Mesothelial cell of epicardium (in vitro differentiated cells): ENCODE measurements at regions not wholly inside any gene's neighbourhood (a gene's known extent, or its start where the extent isn't known, plus 50 kb on each side); places are given as distances from the start of the nearest gene placed in this dataset.

Experiments used
- DNase-seq, 2 experiments: peaks; one replicate each; pipeline ENCODE4 v3.0.0; 2021; ENCODE audit warnings: low spot score in 2 of 2; ENCODE audit not compliant: unreplicated experiment in 2 of 2
- H3K27ac Mint-ChIP-seq: 2 replicates; pipeline ENCODE4 v1.8.0; 2021; ENCODE audit warnings: mixed read lengths
- H3K27me3 Mint-ChIP-seq: 2 replicates; pipeline ENCODE4 v1.8.0; 2021; ENCODE audit warnings: low read depth, mixed read lengths
- H3K36me3 Mint-ChIP-seq: 2 replicates; pipeline ENCODE4 v1.8.0; 2021; ENCODE audit warnings: mixed read lengths
- H3K4me1 Mint-ChIP-seq: 2 replicates; pipeline ENCODE4 v1.8.0; 2021; ENCODE audit warnings: mixed read lengths
- H3K4me3 Mint-ChIP-seq: 2 replicates; pipeline ENCODE4 v1.8.0; 2021; ENCODE audit warnings: mild to moderate bottlenecking, moderate library complexity, mixed read lengths
- H3K9me3 Mint-ChIP-seq: 2 replicates; pipeline ENCODE4 v1.8.0; 2021; ENCODE audit warnings: mixed read lengths
- CTCF ChIP-seq: fragments of 200-600 bp; sonication (generic); IDR thresholded peaks from one replicate; pipeline ENCODE4 v1.5.0; 2021; ENCODE audit warnings: antibody characterized with exemption; ENCODE audit not compliant: unreplicated experiment

GRCh38 chr1:56335394-56335793 is 244.0 kb downstream of the PLPP3 start:
- TF ChIP-seq CTCF: no peak
- H3K4me1 Mint-ChIP-seq: peaks cover 20% of the 10 kb centered on the region
- H3K36me3 Mint-ChIP-seq: no peaks in the 10 kb centered on the region
- H3K27ac Mint-ChIP-seq: no peak overlapping the region
- DNase-seq: no peak
- H3K4me3 Mint-ChIP-seq: no peak overlapping the region
- H3K9me3 Mint-ChIP-seq: peaks cover 7% of the 10 kb centered on the region
- H3K27me3 Mint-ChIP-seq: no peaks in the 10 kb centered on the region

- Mint-ChIP-seq H3K27me3 (no peaks in the 10 kb centered on the region), H3K9me3 (peaks cover 7% of the 10 kb centered on the region), H3K27ac (no peak overlapping the region), H3K4me1 (peaks cover 24% of the 10 kb centered on the region), H3K36me3 (no peaks in the 10 kb centered on the region), H3K4me3 (no peak overlapping the region)
- no peak for DNase-seq
- no peak for TF ChIP-seq CTCF
These were observed 245.3 kb downstream of the PLPP3 start for GRCh38 chr1:56334047-56334446.

GRCh38 chr1:56333461-56333860 is 245.9 kb downstream of the PLPP3 start:
- no peak for TF ChIP-seq CTCF
- Mint-ChIP-seq H3K4me3 (no peak overlapping the region), H3K27ac (no peak overlapping the region), H3K27me3 (no peaks in the 10 kb centered on the region), H3K4me1 (peaks cover 23% of the 10 kb centered on the region), H3K36me3 (no peaks in the 10 kb centered on the region), H3K9me3 (peaks cover 7% of the 10 kb centered on the region)
- DNase-seq: no peak

- Mint-ChIP-seq H3K4me1 (peaks cover 22% of the 10 kb centered on the region), H3K27me3 (no peaks in the 10 kb centered on the region), H3K4me3 (no peak overlapping the region), H3K9me3 (peaks cover 7% of the 10 kb centered on the region), H3K36me3 (no peaks in the 10 kb centered on the region), H3K27ac (peak overlapping the region; percentile 35)
- no peak for DNase-seq
- no peak for TF ChIP-seq CTCF
These were observed 247.3 kb downstream of the PLPP3 start for GRCh38 chr1:56331892-56332567.

- TF ChIP-seq CTCF: no peak
- Mint-ChIP-seq H3K9me3 (peaks cover 3% of the 10 kb centered on the region), H3K27me3 (no peaks in the 10 kb centered on the region), H3K4me1 (peaks cover 22% of the 10 kb centered on the region), H3K36me3 (no peaks in the 10 kb centered on the region), H3K27ac (no peak overlapping the region), H3K4me3 (no peak overlapping the region)
- no peak for DNase-seq
These were observed 248.0 kb downstream of the PLPP3 start for GRCh38 chr1:56331207-56331891.
